GM12878 (cell line): ENCODE measurements at regions not wholly inside any gene's neighbourhood (a gene's known extent, or its start where the extent isn't known, plus 50 kb on each side); places are given as distances from the start of the nearest gene placed in this dataset.

ENCODE experiments used
- ATAC-seq: fragments of 200-7000 bp; cut with Tn5 transposase; 3 replicates; pipeline ENCODE4 v1.9.1; 2020; ENCODE audit warnings: mild to moderate bottlenecking, moderate library complexity
- BruUV-seq: library from RNA; stranded (reverse); fragments of 400-500 nt; replicated peaks from 2 replicates; lab custom pipeline; 2021; lab: Mats Ljungman, UMichigan
- CTCF ChIA-PET: fragments of 300-600 bp; sonication (Branson Sonifier 250); formaldehyde crosslinking; extraction: SDS; loops from one replicate; lab custom pipeline; 2021; ENCODE audit warnings: inconsistent platforms; lab: Yijun Ruan, JAX
- POLR2A ChIA-PET: fragments of 350-600 bp; formaldehyde crosslinking; extraction: SDS; loops from one replicate; lab custom pipeline; 2021; ENCODE audit warnings: inconsistent platforms; lab: Charles Lee
- RAD21 ChIA-PET: fragments of 300-600 bp; sonication (Branson Sonifier 250); formaldehyde crosslinking; loops from one replicate; lab custom pipeline; 2023; ENCODE audit warnings: antibody characterized with exemption; ENCODE audit not compliant: unreplicated experiment; lab: Charles Lee
- SMC1A ChIA-PET: fragments of 300-600 bp; sonication (Branson Sonifier 250); formaldehyde crosslinking; loops from one replicate; lab custom pipeline; 2023; ENCODE audit not compliant: unreplicated experiment, uncharacterized antibody; lab: Charles Lee
- DNase-seq: peaks from one replicate; pipeline ENCODE4 v3.0.0-alpha.2; 2011; ENCODE audit warnings: low read depth, low spot score
- FAIRE-seq: peaks from 3 replicates; lab custom pipeline; 2011; peaks lifted over from hg19 to GRCh38; lab: Jason Lieb, UNC
- H2AFZ ChIP-seq: 2 replicates; pipeline ENCODE4 v1.6.0; 2011; ENCODE audit warnings: low read depth, low read length, control low read depth; ENCODE audit not compliant: control insufficient read depth
- H3K27ac ChIP-seq: 2 replicates; pipeline ENCODE4 v1.5.1; 2011; ENCODE audit warnings: control low read depth; ENCODE audit not compliant: control insufficient read depth, insufficient read depth
- H3K27me3 ChIP-seq, 2 experiments: replicated peaks in 1 of 2; 2 replicates each; pipeline versions ENCODE4 v1.6.0 to v1.6.1; 2011; ENCODE audit warnings: low read length in 1 of 2; ENCODE audit not compliant: control insufficient read depth in 2 of 2, insufficient read depth in 2 of 2
- H3K36me3 ChIP-seq, 2 experiments: 2 replicates each; pipeline ENCODE4 v1.5.1; 2011; ENCODE audit warnings: low read length in 1 of 2; ENCODE audit not compliant: control insufficient read depth in 2 of 2, insufficient read depth in 2 of 2
- H3K4me1 ChIP-seq: 2 replicates; pipeline ENCODE4 v1.6.1; 2011; ENCODE audit warnings: mild to moderate bottlenecking, low read length, moderate library complexity, mixed read lengths; ENCODE audit not compliant: control insufficient read depth, insufficient read depth
- H3K4me2 ChIP-seq: 2 replicates; pipeline ENCODE4 v1.6.0; 2011; ENCODE audit warnings: control low read depth; ENCODE audit not compliant: control insufficient read depth, insufficient read depth
- H3K4me3 ChIP-seq: fragments of 200-600 bp; sonication (generic); 2 replicates; pipeline ENCODE4 v1.5.1; 2016
- H3K79me2 ChIP-seq: 2 replicates; pipeline ENCODE4 v1.6.0; 2011; ENCODE audit warnings: low read length; ENCODE audit not compliant: control insufficient read depth, insufficient read depth
- H3K9ac ChIP-seq: 2 replicates; pipeline ENCODE4 v1.8.0; 2011; ENCODE audit warnings: low read length, control low read depth, mixed read lengths; ENCODE audit not compliant: control insufficient read depth, insufficient read depth
- H3K9me3 ChIP-seq: replicated peaks from 3 replicates; pipeline ENCODE4 v1.5.1; 2011; ENCODE audit warnings: mild to moderate bottlenecking, low read length; ENCODE audit not compliant: control insufficient read depth, insufficient read depth
- H4K20me1 ChIP-seq: 2 replicates; pipeline ENCODE4 v1.6.0; 2011; ENCODE audit not compliant: control insufficient read depth, insufficient read depth
- ASH2L ChIP-seq: fragments of 300-600, 200-600 bp; sonication (generic); IDR thresholded peaks from 2 replicates; pipeline ENCODE4 v1.6.1; 2017; ENCODE audit warnings: low read depth, mild to moderate bottlenecking, borderline replicate concordance
- CBX5 ChIP-seq: sonication (generic); IDR thresholded peaks from 2 replicates; pipeline ENCODE4 v1.6.1; 2016; ENCODE audit warnings: low read depth, moderate library complexity, mild to moderate bottlenecking, inconsistent platforms
- CEBPZ ChIP-seq: fragments of 150-350 bp; IDR thresholded peaks from 2 replicates; pipeline ENCODE4 v1.6.1; 2016; ENCODE audit warnings: low read depth, low read length
- ETV6 ChIP-seq, 2 experiments: fragments of 450-650 bp in 1 of 2; IDR thresholded peaks in 1 of 2; conservative IDR thresholded peaks in 1 of 2; 2 replicates each; pipeline ENCODE4 v1.6.1; 2014; ENCODE audit warnings: antibody characterized with exemption in 1 of 2, borderline replicate concordance in 1 of 2, low read depth in 1 of 2, mild to moderate bottlenecking in 1 of 2, moderate library complexity in 1 of 2
- MEF2B ChIP-seq: fragments of 450-650 bp; IDR thresholded peaks from 2 replicates; pipeline ENCODE4 v1.6.1; 2018; ENCODE audit warnings: mild to moderate bottlenecking, moderate library complexity; ENCODE audit not compliant: partially characterized antibody, poor library complexity, severe bottlenecking
- NFYA ChIP-seq: IDR thresholded peaks from 2 replicates; pipeline ENCODE4 v1.6.1; 2011; ENCODE audit warnings: low read depth, mild to moderate bottlenecking, low read length, improper control_type of control experiment, borderline replicate concordance
- NRF1 ChIP-seq: conservative IDR thresholded peaks from 2 replicates; pipeline ENCODE4 v1.6.1; 2011; ENCODE audit warnings: mild to moderate bottlenecking, low read depth, low read length, improper control_type of control experiment
- POLR2AphosphoS2 ChIP-seq: IDR thresholded peaks from 2 replicates; pipeline ENCODE4 v1.6.1; 2011; ENCODE audit warnings: low read depth, mild to moderate bottlenecking, low read length, improper control_type of control experiment, moderate library complexity
- POLR2AphosphoS5 ChIP-seq: IDR thresholded peaks from 2 replicates; pipeline ENCODE4 v1.6.1; 2011; ENCODE audit warnings: mild to moderate bottlenecking, low read length, inconsistent platforms
- RBBP5 ChIP-seq: fragments of 200-600 bp; sonication (generic); conservative IDR thresholded peaks from 2 replicates; pipeline ENCODE4 v1.6.1; 2016
- SIX5 ChIP-seq: IDR thresholded peaks from 2 replicates; pipeline ENCODE4 v1.6.1; 2011; ENCODE audit warnings: mild to moderate bottlenecking, low read depth, low read length, moderate library complexity; ENCODE audit not compliant: severe bottlenecking
- WRNIP1 ChIP-seq: IDR thresholded peaks from 2 replicates; pipeline ENCODE4 v1.6.1; 2011; ENCODE audit warnings: low read depth, low read length, improper control_type of control experiment, borderline replicate concordance
- ZNF217 ChIP-seq: fragments of 450-650 bp; IDR thresholded peaks from 2 replicates; pipeline ENCODE4 v1.6.1; 2017; ENCODE audit warnings: antibody characterized with exemption, mild to moderate bottlenecking
- ZSCAN29 ChIP-seq: fragments of 450-650 bp; IDR thresholded peaks from 2 replicates; pipeline ENCODE4 v1.6.1; 2017; ENCODE audit warnings: mild to moderate bottlenecking, moderate library complexity
- WGBS: methylation state at CpG from one replicate; pipeline ENCODE4 v1.1.6; 2016; ENCODE audit warnings: low lambda C conversion rate; ENCODE audit not compliant: insufficient replicate concordance, insufficient coverage; ENCODE audit errors: missing lambda C conversion rate; 5-methylcytosine and 5-hydroxymethylcytosine counted together
- in situ Hi-C: fragments of 300-500 bp; cut with MboI; formaldehyde crosslinking; loops from 9 replicates; pipeline ENCODE4 v1.14.3; 2018; ENCODE audit warnings: mixed read lengths
- intact Hi-C: fragments of 100-400 bp; cut with micrococcal nuclease; formaldehyde crosslinking; loops from one replicate; pipeline ENCODE4 v1.14.2; 2022; ENCODE audit not compliant: unreplicated experiment

GRCh38 chr3:134709076-134709475 is 58.3 kb upstream of the KY start (continued):
- TF ChIP-seq ETV6 (conservative IDR thresholded peaks at IDR 0.05 in 1 of 2, IDR thresholded peaks at IDR 0.05 in 1 of 2; ENCODE audit: borderline replicate concordance in 1 of 2, low read depth in 1 of 2) = no peak
- TF ChIP-seq POLR2AphosphoS2 = no peak
- TF ChIP-seq, all 136 proteins: peak for 0

GRCh38 chr3:134709561-134710312 is 58.9 kb upstream of the KY start:
- H3K9me3 ChIP-seq = no peaks in the 10 kb centered on the region
- DNase-seq (no peak), ATAC-seq (no peak), FAIRE-seq (no peak)
- H3K4me2 ChIP-seq = no peak overlapping the region
- ChIA-PET SMC1A (no interaction called here), POLR2A (no interaction called here), RAD21 (no interaction called here), CTCF (interaction anchor here (0.7 kb wide), 1 partner anchor 901 kb away, joined by 5 read pairs; no protein-coding TSS in a partner anchor)
- no peaks in the 10 kb centered on the region for H4K20me1 ChIP-seq
- no peak overlapping the region for H3K4me3 ChIP-seq
- intact Hi-C loops = no loop called here
- no peaks in the 10 kb centered on the region for H3K4me1 ChIP-seq
- no peak for TF ChIP-seq WRNIP1
- TF ChIP-seq RBBP5 = no peak
- no peak for TF ChIP-seq ZNF217
- no peak for TF ChIP-seq CEBPZ
- no peak for TF ChIP-seq CBX5
- no peak for TF ChIP-seq MEF2B
- no peak for TF ChIP-seq NRF1
- no peak for TF ChIP-seq ZSCAN29
- TF ChIP-seq NFYA = no peak
- TF ChIP-seq ASH2L = no peak
- no peak for TF ChIP-seq SIX5
- no peak for TF ChIP-seq POLR2AphosphoS5
- H3K9ac ChIP-seq = no peak overlapping the region
- in situ Hi-C loops = no loop called here
- no peaks in the 10 kb centered on the region for H3K36me3 ChIP-seq
- 65% methylated on average over 5 of the region's 5 CpGs for WGBS
- BruUV-seq = no TSS peak
- no peak overlapping the region for H2AFZ ChIP-seq
- H3K27ac ChIP-seq = no peak overlapping the region
- no peaks in the 10 kb centered on the region for H3K79me2 ChIP-seq
- H3K27me3 ChIP-seq = no peaks in the 10 kb centered on the region; a peak in 1 of 4 replicates
